GM18870 (cell line): ENCODE measurements at regions not wholly inside any gene's neighbourhood (a gene's known extent, or its start where the extent isn't known, plus 50 kb on each side); places are given as distances from the start of the nearest gene placed in this dataset.

Experiments
- ATAC-seq: cut with Tn5 transposase; IDR thresholded peaks from one replicate; pipeline ENCODE4 v1.9.1; 2021; ENCODE audit warnings: moderate library complexity; ENCODE audit not compliant: unreplicated experiment

DNA sequence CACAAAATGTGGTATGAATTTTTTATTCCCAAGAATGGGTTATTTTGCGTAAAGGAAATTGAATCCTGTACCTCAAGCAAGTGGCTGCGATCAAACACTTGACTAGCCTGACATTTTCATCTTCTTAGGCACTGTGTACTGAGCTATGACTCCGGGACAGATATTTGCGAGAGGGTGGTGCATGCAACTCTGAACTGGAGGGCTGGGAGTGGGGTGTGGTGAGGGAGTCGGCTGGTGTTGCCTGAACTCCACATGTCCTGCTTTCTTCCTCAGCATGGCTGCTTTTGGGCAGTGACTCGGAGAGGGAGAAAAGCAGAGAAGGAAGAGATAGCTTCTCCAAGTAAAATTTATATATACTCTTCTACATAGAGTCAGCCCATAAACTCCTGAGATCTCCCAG is 68.5 kb upstream of the GATB start:
- no peak for ATAC-seq

DNA sequence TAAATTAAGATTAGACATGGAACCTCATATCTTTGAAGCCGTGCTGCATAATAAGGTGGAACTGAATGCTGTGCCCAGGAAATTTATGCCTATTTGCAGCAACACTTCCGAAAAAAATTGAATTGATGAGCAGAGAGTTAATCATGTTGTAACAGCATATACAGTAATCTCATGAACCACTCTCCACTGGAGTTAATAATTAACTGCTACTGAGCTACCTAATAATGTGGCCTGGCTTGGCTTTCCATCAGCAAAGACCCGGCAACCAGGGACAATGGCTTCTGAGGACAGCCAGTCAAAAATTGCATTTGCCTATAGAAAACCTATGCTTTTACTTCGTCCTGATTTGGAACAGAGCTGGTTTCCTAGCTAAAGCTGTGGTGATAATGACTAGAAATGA is 63.8 kb upstream of the GATB start:
- ATAC-seq = no peak

GRCh38 chr4:151822331-151822730 is 61.5 kb upstream of the GATB start:
- no peak for ATAC-seq

DNA sequence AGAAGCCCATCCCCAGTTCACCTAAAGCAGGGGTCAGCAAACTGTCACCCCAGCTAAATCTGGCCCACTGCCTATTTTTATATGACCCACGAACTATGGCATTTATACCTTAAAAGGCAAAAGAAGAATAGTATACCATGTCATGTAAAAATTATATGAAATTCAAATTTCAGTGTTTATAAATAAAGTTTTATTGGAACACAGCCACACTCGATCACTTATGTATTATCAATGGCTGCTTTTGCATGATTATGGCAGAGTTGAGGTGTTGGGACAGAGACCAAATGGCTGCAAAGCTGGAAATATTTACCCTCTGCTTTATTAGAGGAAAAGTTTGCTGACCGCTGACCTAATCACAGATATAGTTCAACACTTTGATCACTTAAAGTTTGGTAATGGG is 59.2 kb upstream of the GATB start:
- ATAC-seq = no peak

DNA sequence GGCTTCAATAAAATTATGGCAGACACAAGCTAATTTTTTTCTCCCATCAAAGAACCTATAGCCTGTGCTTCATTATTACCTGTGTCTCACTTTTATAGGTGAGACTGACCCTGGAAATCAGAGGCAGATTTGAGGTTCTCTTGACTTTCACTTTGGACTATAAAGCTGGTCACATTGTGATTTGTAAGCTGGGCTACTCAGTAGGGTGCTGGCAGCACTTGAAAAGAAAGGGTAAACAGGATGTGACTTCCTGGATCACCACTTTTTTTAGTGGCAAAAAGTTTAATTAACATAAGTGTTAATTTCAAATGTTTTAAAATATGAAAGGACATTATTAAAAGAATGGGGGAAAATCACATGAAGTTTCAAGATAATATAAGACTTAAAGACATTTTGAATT is 50.6 kb upstream of the GATB start:
- no peak for ATAC-seq
